PC-3 (cell line): ENCODE measurements at regions not wholly inside any gene's neighbourhood (a gene's known extent, or its start where the extent isn't known, plus 50 kb on each side); places are given as distances from the start of the nearest gene placed in this dataset.
"Not testable (repeated sequence)": the region's sequence is repeated elsewhere in the genome, so short reads cannot be mapped to it uniquely, and the experiment has no call there.

Experiments
- ATAC-seq: fragments of 200-7000 bp; cut with Tn5 transposase; 2 replicates; pipeline ENCODE4 v1.9.1; 2020; ENCODE audit warnings: mild to moderate bottlenecking, moderate library complexity
- BruUV-seq: library from RNA; stranded (reverse); fragments of 400-500 nt; replicated peaks from 2 replicates; lab custom pipeline; 2021; lab: Mats Ljungman, UMichigan
- CTCF ChIA-PET: fragments of 300-600 bp; sonication (Branson Sonifier 250); formaldehyde crosslinking; loops from one replicate; lab custom pipeline; 2022; ENCODE audit warnings: antibody characterized with exemption; lab: Charles Lee
- POLR2A ChIA-PET: fragments of 300-600 bp; sonication (Branson Sonifier 250); formaldehyde crosslinking; loops from one replicate; lab custom pipeline; 2022; ENCODE audit warnings: antibody characterized with exemption; ENCODE audit not compliant: unreplicated experiment; lab: Charles Lee
- DNase-seq: peaks from one replicate; pipeline ENCODE4 v3.0.0-alpha.2; 2015
- H2AFZ ChIP-seq: fragments of 300-600 bp; sonication (generic); 2 replicates; pipeline ENCODE4 v1.6.0; 2016; ENCODE audit warnings: antibody characterized with exemption, low read length
- H3F3A ChIP-seq: fragments of 300-600 bp; sonication (generic); one replicate; pipeline ENCODE4 v1.6.0; 2017; ENCODE audit warnings: antibody characterized with exemption, low read length, control low read depth, mild to moderate bottlenecking; ENCODE audit not compliant: unreplicated experiment
- H3K27ac ChIP-seq: fragments of 300-600 bp; sonication (generic); 2 replicates; pipeline ENCODE4 v1.5.1; 2016; ENCODE audit warnings: mild to moderate bottlenecking, low read length
- H3K27me3 ChIP-seq: fragments of 300-600 bp; sonication (generic); 2 replicates; pipeline ENCODE4 v1.6.1; 2016; ENCODE audit warnings: low read length, mixed read lengths
- H3K36me3 ChIP-seq: fragments of 300-600 bp; sonication (generic); 2 replicates; pipeline ENCODE4 v1.6.1; 2016; ENCODE audit warnings: low read depth, mixed run types, low read length, mixed read lengths
- H3K4me1 ChIP-seq: fragments of 300-600 bp; sonication (generic); 2 replicates; pipeline ENCODE4 v1.5.1; 2016; ENCODE audit warnings: low read length; ENCODE audit not compliant: insufficient read depth
- H3K4me2 ChIP-seq: fragments of 300-600 bp; sonication (generic); 2 replicates; pipeline ENCODE4 v1.6.0; 2016; ENCODE audit warnings: low read length
- H3K4me3 ChIP-seq: fragments of 300-600 bp; sonication (generic); 2 replicates; pipeline ENCODE4 v1.5.1; 2016; ENCODE audit warnings: mild to moderate bottlenecking, low read length, mixed read lengths
- H3K79me2 ChIP-seq: fragments of 300-600 bp; sonication (generic); 2 replicates; pipeline ENCODE4 v1.6.1; 2017; ENCODE audit warnings: low read length, mixed read lengths
- H3K9ac ChIP-seq: fragments of 300-600 bp; sonication (generic); 2 replicates; pipeline ENCODE4 v1.6.0; 2016; ENCODE audit warnings: mild to moderate bottlenecking, low read length
- H3K9me2 ChIP-seq: fragments of 300-600 bp; sonication (generic); replicated peaks from 2 replicates; pipeline ENCODE4 v1.6.1; 2016; ENCODE audit warnings: mixed run types, low read length, mixed read lengths
- H3K9me3 ChIP-seq: fragments of 300-600 bp; sonication (generic); 2 replicates; pipeline ENCODE4 v1.6.1; 2016; ENCODE audit warnings: low read length, mixed read lengths
- H4K20me1 ChIP-seq: fragments of 300-600 bp; sonication (generic); 2 replicates; pipeline ENCODE4 v1.6.1; 2016; ENCODE audit warnings: low read length, mixed read lengths
- CTCF ChIP-seq: fragments of 300-600 bp; sonication (generic); conservative IDR thresholded peaks from 2 replicates; pipeline ENCODE4 v1.5.1; 2017; ENCODE audit warnings: antibody characterized with exemption, low read depth, mild to moderate bottlenecking, low read length
- EZH2 ChIP-seq: fragments of 300-600 bp; sonication (generic); IDR thresholded peaks from one replicate; pipeline ENCODE4 v1.6.1; 2017; ENCODE audit warnings: antibody characterized with exemption, mild to moderate bottlenecking, low read length; ENCODE audit not compliant: unreplicated experiment
- EZH2phosphoT487 ChIP-seq: fragments of 300-600 bp; sonication (generic); IDR thresholded peaks from 2 replicates; pipeline ENCODE4 v1.6.1; 2018; ENCODE audit warnings: mild to moderate bottlenecking, antibody characterized with exemption, low read length, borderline replicate concordance
- intact Hi-C: fragments of 100-400 bp; cut with micrococcal nuclease; formaldehyde crosslinking; loops from 2 replicates; pipeline ENCODE4 v1.9.0; 2023

- H2AFZ ChIP-seq: no peak overlapping the region
- no peaks in the 10 kb centered on the region for H3K36me3 ChIP-seq
- no TSS peak for BruUV-seq
- no peak overlapping the region for H3K9ac ChIP-seq
- DNase-seq: no peak
- intact Hi-C loops: no loop called here
- ChIA-PET POLR2A (no interaction called here), CTCF (no interaction called here)
- H3K9me2 ChIP-seq: no peaks in the 10 kb centered on the region
- H3K27ac ChIP-seq: no peak overlapping the region
- no peak overlapping the region for H3K4me2 ChIP-seq
- H3K27me3 ChIP-seq: no peaks in the 10 kb centered on the region
- no peaks in the 10 kb centered on the region for H3K79me2 ChIP-seq
- H4K20me1 ChIP-seq: no peaks in the 10 kb centered on the region
- TF ChIP-seq EZH2phosphoT487 (no peak), EZH2 (no peak), CTCF (no peak)
- H3F3A ChIP-seq: no peaks in the 10 kb centered on the region
- no peak overlapping the region for H3K4me3 ChIP-seq
- ATAC-seq: no peak
- no peaks in the 10 kb centered on the region for H3K9me3 ChIP-seq
- no peaks in the 10 kb centered on the region for H3K4me1 ChIP-seq
Observed at GRCh38 chr17:34015253-34015652, 239.8 kb upstream of the CCL2 start.

GRCh38 chr17:34024386-34024785, 230.7 kb upstream of the CCL2 start:
- TF ChIP-seq EZH2 (no peak), CTCF (no peak), EZH2phosphoT487 (no peak)
- no peaks in the 10 kb centered on the region for H3K27me3 ChIP-seq
- intact Hi-C loops: no loop called here
- no peaks in the 10 kb centered on the region for H3K9me3 ChIP-seq
- ATAC-seq: no peak
- no peaks in the 10 kb centered on the region for H3K4me1 ChIP-seq
- no peaks in the 10 kb centered on the region for H3K79me2 ChIP-seq
- ChIA-PET CTCF (no interaction called here), POLR2A (no interaction called here)
- no peak overlapping the region for H2AFZ ChIP-seq
- no peak overlapping the region for H3K4me3 ChIP-seq
- no peaks in the 10 kb centered on the region for H3K36me3 ChIP-seq
- no TSS peak for BruUV-seq
- H3F3A ChIP-seq: no peaks in the 10 kb centered on the region
- no peak for DNase-seq
- H3K4me2 ChIP-seq: no peak overlapping the region
- no peak overlapping the region for H3K27ac ChIP-seq
- H4K20me1 ChIP-seq: no peaks in the 10 kb centered on the region
- H3K9ac ChIP-seq: no peak overlapping the region
- no peaks in the 10 kb centered on the region for H3K9me2 ChIP-seq

- DNase-seq (no peak), ATAC-seq (no peak)
- TF ChIP-seq EZH2: no peak
- TF ChIP-seq CTCF: no peak
- no peak for TF ChIP-seq EZH2phosphoT487
- no peak overlapping the region for H3K4me2 ChIP-seq
- no peaks in the 10 kb centered on the region for H3K4me1 ChIP-seq
- BruUV-seq: no TSS peak
- H3K27me3 ChIP-seq: no peaks in the 10 kb centered on the region
- no peaks in the 10 kb centered on the region for H4K20me1 ChIP-seq
- intact Hi-C loops: no loop called here
- no peaks in the 10 kb centered on the region for H3K9me2 ChIP-seq
- no peak overlapping the region for H3K9ac ChIP-seq
- H3F3A ChIP-seq: no peaks in the 10 kb centered on the region
- POLR2A ChIA-PET: no interaction called here
- H3K36me3 ChIP-seq: no peaks in the 10 kb centered on the region
- H3K79me2 ChIP-seq: no peaks in the 10 kb centered on the region
- no peak overlapping the region for H2AFZ ChIP-seq
- CTCF ChIA-PET: no interaction called here
- no peak overlapping the region for H3K27ac ChIP-seq
- H3K4me3 ChIP-seq: no peak overlapping the region
- no peaks in the 10 kb centered on the region for H3K9me3 ChIP-seq
Observed at GRCh38 chr17:34024806-34025551, 230.1 kb upstream of the CCL2 start.

- H3K79me2 ChIP-seq, H3K27me3 ChIP-seq, H3K27ac ChIP-seq, H3F3A ChIP-seq, H3K4me1 ChIP-seq, H2AFZ ChIP-seq, H3K9me2 ChIP-seq, H3K9ac ChIP-seq, POLR2A ChIA-PET, CTCF ChIA-PET, H3K4me2 ChIP-seq, H3K9me3 ChIP-seq, intact Hi-C loops, ATAC-seq, H3K4me3 ChIP-seq, H4K20me1 ChIP-seq, BruUV-seq, DNase-seq, H3K36me3 ChIP-seq: not testable (repeated sequence)
Observed at GRCh38 chr17:34030601-34031000, 224.5 kb upstream of the CCL2 start.
